ENCODE measurements at regions not wholly inside any gene's neighbourhood (a gene's known extent, or its start where the extent isn't known, plus 50 kb on each side); places are given as distances from the start of the nearest gene placed in this dataset.
"Not testable (repeated sequence)": the region's sequence is repeated elsewhere in the genome, so short reads cannot be mapped to it uniquely, and the experiment has no call there.

DNA sequence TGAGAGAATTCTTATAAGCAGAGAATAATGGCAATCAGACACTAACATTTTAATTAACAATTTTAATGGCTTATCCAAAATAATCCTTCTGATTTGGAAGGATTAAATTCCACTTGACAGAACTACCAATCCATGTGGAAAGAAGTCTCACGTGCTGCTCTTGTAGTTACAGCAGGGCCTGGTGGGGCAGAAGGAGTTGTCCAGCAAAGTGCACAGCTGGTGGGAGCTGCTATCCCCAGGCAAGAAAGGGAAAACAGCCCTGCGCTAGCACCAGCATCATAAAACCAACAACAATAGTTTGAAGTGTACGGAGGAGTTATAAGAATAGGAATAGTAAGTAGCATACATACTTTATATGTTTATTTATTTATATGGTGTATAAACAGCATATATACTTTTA, 127.4 kb upstream of the TRIM2 start:
- no peak for FAIRE-seq

DNA sequence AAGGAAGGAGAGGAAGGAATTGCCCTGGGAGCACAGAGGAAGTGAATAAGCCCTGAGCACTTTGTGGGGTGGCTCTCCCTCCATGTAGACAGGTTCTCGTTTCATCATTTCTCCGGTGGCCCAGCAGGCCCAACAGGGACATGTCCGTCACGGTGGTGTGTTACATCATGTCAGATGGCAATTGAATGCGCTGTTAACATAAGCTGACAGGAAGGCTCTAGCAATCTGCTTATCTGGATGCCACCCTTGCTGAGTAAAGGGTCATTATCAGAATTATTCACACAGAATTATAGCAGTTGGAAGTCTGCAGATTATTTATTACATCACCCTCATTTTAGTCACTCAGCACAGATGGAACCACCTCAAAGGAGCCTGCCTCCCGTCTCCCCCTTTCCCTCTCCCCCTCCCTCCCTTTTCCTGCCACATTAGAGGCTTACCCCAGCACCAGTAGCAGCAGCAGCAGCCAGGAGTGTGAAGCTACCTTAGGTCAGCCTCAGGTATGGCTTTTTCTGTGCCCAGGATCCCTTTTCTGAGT, 124.3 kb upstream of the TRIM2 start:
- FAIRE-seq = no peak

DNA sequence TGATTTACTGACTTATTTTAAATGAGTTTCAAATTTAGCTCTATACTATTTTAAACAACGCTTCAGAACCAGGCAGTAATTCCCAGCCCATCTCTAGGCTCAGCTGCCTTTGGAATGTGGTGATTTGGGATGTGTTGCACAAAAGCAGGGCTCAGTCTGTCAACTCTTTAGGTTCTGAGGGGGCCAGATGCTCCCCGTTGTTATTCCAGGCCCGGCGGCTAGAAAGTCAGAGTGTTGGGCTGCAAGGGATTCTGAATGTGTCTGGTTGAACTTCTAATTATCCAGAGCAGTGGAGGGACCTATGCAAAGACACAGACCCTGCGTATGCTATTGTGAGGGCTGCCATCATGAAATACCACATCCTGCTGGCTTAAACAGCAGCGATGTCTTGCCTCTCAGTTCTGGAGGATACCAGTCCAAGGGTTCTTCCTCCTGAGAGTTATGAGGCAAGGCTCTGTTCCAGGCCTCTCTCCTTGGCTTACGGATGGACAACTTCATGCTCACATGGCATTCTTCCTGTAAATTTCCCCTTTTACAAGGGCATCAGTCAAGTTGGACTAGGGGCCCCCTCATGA, 123.2 kb upstream of the TRIM2 start:
- FAIRE-seq = no peak

DNA sequence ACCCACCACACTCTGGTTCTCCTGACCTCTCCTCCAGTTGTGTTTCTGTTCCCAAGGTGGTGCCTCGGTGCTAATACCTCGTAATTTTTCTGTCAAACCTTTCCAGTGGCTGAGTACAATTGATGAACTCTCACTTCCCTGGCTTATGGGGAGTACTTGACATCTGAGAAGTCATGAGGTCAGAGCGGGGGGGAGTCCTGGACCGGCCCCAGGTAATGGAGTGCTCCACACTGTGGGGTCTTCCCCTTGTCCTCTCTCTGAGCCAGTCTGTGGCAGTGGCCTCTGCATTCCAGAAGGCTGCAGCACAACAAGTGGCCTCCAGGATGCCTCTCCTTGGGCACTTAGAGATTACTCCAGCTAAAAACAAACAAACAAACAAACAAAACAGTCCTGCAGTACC, 122.5 kb upstream of the TRIM2 start:
- FAIRE-seq = no peak

DNA sequence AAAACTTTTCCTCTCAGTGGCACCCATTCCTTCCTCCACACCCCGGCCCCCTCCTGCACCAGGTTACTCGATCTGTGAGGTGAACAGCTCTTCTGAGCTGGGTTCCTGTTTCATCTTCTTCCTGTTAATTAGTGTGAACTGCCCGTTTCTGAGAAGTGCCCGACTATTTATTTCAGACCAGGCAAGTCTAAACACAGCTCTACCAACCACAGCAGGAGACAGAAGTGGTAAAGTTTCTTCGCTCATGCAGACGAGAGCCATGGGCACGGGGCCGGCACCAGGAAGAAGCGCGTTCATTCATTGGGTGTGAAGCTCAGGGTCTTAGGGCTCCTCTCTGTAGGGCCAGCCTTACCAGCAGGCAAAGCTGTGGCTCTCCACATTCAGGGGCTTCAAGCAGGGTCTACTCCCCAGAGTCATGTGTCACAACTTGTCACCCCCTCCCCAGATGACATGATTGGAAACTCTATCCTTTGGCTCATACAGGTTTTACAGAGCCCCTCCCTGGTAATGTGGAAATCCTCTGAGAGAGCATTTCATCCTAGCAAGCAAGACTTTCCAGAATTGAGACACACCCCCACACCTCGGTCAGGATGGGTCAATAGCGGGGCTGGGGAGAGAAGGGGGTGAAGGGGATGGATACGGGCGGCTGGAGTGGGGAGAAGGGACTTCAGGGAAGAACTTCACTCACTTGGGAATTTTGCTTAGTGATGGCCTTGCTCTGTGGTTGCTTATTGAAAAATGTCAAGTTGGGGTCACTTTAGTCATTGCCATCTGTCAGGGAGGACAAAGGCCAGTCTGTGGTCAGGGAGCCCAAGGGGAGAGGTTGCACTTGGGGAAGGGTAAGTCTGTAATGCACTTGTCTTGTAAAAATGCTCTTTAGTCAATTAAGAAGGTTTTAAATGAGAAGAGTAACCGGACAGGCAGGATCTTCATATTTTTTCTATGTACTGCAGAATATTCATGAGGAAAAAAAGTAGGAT, 121.6 kb upstream of the TRIM2 start:
- no peak for FAIRE-seq

DNA sequence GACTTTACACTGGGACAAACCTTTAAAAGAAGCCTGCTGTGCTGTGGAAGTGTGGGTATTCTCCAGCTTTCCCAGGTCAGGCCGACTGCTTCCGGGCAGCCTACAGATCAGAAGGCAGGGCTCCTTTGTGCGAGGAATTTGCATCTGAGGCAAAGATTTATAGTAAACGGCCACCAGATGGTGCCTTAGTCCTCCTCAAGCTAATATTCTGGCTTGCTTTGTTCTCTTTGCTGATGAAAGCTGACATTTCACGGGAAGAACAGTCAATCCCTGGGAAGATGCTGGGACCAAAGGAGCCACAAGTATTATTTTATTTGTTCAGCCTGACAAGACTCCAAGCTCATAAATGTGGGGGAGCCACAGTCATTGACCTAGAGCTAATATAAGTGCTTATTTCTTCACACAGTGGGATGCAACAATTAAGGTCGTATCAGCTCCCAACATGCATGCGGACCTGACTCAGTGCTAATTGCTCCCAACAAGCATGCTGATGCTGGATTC, 120.7 kb upstream of the TRIM2 start:
- FAIRE-seq = peak; percentile 93

DNA sequence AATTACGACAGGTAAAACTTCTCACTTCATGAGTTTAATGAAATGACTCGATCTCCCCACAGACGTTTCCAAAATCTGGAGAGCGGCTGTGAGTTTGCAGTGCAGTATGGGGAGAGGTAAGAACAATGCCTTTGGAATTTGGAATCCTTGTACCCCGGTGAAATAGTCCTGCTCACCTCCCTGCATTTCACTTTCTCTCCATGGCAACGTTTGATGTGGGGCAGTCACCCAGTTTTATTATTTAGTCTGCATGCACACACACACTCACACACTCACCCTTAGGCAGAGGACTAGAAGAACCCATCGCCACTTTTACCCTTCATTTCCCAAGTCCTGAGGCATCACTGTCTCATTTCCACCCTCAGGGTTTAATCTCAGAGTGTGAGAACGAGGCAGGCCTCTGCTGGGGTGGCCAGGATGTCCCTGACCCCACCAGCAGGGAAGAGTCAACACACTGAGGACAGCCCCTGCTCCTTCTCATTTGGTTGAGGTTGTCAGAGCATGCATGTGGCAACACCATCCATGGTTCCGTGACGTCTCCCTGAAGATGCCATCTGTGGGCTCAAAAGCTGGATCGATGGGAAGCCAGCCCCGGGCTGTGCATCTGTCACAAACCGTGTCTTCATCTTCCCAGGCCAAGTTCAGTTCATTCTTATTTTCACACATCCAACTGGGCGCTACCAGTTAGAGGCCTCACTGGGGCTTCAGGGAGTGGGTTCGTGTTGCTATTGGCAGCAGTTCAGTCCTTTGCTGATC, 119.8 kb upstream of the TRIM2 start:
- no peak for FAIRE-seq

DNA sequence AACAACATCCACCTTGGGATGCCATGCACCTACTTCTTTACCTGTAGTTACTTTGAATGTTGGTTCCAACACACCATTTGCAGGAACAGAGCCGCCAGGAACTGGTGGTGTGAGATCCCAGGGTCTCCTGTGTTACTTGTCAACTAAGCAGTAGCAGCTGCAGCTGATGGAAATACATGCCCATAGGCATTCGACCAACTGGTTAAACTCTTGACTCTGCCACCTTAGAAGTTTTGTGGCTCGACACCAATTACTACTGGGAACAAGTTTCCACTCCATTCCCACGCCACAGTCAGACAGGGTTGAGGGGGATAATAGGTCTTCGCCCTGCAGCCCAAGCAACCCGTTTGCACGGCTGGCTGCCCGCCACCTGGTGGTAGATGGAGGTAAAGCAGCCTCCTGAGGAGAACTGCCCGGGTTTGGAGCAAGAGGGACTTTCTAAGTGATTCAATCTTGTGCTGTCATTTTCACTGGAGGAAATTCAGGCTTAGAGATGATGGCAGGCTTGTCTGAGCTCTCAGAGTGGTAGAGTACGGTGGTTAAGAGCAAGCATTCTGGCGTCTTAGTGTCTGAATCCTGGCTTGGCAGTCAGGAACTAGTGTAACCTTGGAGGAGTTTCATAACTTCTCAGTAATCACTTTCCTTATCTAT, 119.1 kb upstream of the TRIM2 start:
- FAIRE-seq = no peak

DNA sequence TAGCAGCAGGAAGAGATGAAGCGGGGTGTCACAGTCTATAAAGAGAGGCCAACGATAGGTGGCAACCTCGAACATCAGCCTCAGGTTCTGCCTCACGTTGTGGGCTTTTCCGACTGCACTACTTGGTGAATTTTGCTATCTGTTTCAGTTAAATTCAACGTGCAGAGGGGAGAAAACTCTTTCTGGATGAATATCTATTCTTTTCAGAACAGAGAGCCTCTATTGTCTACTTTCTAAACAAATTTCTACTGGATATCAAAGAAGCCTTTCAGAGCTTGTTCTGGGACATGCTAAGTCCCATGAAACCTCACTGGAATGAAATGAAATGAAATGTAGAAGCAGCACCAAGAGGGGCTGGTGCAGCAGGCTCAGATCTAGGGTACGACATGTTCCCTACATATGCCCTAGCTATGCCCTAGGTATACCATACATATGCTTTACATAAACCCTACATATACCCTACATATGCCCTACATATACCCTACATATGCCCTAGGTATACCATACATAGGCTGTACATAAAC, 116.5 kb upstream of the TRIM2 start:
- FAIRE-seq = no peak

DNA sequence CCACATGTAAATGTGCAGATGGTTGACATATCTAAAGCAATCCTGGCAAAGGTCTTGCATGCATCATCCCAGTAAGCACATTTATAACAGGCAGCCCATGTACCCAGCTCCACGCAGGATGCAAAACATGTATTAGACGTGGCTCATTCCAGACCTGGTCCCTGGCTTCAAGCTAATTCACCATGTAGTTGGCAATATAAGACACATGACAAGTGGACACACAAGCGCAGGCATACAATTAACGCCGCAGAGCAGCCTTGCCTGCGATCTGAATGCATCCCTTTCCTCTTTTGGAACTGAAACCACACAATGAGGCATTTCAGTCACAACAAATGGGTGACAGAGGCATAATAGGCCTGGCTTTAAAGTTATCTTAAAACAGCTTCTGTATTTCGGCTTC, 114.5 kb upstream of the TRIM2 start:
- FAIRE-seq = no peak

DNA sequence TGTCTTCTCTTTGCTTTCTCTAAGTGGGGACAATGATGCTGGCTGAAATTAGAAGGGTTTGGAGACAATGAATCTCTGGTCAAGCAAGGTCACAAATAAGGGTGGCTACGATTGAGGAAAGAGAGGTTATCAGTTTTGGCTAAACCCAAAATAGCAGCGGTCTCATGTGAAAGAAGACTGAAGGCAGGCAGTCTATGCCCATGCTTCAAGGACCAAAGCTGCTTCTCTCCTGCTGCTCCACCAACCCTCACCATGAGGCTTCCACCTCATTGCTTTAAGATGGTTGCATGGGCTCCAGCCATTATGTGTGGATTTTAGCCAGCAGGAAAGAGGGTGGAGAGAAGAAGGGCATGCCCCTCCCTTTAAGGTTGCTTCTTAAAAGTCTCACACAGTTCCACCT, 114.1 kb upstream of the TRIM2 start:
- no peak for FAIRE-seq

DNA sequence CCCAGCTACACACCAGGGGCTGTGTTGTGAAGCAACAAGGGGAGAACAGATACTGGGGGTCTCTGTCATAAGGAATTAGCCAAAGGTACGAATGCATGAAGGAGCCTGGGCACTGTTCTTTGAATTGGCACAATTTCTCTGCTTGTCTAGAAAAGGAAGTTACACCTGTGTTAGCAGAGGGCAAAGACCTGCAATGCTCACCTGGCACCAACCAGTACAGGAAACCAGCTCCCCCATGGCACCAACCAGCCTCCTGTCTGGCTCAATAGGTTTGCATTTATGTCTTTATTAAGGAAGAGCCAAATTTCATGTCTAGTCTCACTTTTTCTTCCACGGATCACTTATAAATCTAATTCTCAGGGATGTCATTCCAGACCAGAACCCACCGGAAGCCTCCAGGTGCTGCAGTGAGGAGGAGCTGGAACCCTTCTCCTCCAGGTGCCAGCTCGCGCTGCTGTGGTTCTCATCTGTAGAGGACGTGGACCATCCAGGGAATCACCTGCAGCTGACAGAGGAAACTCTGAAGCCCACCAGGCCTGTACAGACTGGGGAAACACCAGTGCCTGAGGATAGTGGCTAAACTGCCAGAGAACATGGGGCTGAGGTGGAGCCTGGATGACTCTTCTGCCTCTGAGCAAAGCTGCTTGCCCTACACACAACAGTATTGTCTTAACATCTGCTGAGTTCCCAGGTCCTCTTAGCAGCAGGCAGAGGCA, 113.4 kb upstream of the TRIM2 start:
- no peak for FAIRE-seq

DNA sequence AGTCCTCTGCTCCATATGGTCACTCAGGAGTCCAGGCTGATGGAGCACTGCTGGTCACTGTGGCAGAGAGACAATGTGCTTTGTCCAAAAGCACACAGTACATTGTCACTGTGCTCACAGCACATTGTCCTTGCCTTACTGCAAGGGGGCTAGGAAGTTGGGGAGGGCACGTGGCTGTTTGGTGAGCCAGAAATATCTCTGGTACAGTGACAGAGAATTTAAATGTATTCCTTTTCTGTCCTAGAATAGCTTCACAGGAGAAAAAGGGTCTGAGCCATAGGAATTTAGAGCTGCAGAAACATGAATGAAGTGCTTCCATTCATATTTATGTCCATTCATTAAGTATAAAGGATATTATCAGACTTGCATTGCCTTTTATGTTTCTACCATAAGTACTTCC, 110.8 kb upstream of the TRIM2 start:
- FAIRE-seq = no peak

DNA sequence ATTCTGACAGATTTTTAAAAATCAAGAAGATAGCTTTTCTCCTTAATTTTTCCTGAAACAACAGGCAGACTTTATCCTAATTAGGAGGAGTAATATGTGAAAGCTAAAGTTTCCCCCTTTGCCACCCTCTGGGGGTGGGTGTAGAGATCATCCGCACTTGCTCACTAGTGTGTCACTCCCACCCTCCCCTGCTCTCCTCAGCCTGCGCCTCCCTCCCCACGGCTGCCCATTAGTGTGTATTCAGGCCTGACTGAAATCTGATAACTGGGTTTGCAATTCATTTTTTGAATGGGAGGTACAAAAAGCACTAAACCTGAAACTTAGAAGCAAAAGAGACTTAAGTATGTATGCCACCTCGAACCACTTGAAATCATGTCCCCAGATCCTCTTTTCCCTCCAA, 110.4 kb upstream of the TRIM2 start:
- FAIRE-seq = no peak

DNA sequence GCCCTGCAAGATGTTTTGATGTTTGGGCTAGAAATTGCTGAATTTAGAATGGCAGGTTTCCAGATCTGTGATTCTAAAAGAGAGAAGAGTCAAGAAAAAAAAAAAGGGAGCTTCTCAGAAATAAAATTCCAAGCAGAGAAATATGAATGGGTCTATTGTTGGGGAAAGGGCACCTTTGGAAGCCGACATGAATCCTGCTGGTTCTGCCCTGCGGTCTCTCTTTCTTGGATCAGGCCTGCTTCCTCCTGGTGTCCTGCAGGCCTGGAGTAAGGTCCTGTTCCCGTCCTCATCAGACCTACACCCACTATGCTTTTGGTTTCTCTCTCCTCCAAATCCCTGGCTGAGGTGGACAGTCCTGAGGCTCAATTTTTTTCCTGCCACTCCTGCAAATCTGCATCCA, 109.8 kb upstream of the TRIM2 start:
- no peak for FAIRE-seq

DNA sequence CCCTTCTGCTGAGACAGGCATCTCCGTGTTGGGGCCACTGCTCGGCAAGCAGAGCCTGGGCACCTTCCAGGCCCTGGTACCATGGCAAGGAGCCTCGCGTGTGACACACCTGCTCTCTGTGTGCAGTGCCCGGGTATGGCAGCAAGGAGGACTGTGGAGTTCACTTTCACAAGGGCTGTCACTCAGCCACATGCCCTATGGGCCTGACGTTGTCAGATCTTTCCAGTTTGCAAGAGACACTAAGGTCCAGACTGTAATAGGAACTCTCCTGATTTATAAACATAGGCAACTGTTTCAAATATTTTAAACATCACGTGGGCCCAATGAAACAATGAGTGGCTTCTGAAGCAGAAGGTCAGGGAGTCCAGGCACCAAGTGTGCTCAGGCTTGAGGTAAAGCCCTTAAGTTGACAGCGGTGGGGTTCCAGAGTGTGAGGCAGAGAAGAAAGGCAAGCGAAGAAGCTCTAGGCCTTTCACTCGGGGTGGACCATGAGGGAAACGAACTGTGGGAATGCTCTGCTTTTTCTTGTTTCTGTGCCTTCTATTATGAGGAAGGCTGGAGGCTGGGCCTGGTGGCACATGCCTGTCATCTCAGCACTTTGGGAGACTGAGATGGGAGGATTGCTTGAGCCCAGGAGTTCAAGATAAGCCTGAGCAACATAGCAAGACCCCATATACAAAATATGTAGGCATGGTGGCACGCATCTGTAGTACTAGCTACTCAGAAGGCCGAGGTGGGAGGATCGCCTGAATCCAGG, 108.6 kb upstream of the TRIM2 start:
- FAIRE-seq = no peak

DNA sequence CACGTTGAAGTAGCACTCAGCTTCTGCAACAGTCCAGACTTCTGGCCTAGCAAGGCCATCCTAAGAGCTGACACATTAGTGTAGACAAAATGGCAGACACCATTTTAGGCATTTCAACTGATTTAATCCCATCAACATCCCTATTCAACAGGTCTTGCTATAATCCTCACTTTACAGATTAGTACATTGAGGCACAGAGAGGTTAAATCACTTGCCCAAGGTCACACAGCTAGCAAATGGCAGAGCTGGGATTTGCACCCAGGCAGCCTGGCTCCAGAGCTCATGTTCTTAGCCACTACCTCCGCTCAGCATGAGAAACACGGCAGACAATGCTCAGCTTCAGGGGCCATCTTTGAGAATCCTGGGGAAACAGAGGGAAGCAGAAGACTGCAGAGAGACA, 107.9 kb upstream of the TRIM2 start:
- no peak for FAIRE-seq

DNA sequence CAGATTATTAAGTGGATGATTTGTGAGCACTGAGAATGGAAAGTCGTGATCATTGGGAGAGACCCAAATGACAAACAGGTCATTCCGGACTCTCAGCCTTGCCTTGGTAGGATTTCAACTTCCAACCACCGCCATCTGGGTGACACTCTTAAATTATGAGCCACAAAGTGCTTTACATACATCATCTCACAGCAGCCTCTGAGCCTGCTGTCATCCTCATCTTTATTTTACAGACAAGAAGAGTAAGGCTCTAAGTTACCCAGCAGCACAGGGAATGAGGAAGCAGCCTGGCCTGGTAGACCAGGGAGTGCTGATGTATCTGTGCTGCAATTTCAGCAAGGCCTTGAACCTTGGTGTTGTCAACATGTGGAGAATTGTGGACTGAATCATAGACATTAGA, 105.8 kb upstream of the TRIM2 start:
- no peak for FAIRE-seq

DNA sequence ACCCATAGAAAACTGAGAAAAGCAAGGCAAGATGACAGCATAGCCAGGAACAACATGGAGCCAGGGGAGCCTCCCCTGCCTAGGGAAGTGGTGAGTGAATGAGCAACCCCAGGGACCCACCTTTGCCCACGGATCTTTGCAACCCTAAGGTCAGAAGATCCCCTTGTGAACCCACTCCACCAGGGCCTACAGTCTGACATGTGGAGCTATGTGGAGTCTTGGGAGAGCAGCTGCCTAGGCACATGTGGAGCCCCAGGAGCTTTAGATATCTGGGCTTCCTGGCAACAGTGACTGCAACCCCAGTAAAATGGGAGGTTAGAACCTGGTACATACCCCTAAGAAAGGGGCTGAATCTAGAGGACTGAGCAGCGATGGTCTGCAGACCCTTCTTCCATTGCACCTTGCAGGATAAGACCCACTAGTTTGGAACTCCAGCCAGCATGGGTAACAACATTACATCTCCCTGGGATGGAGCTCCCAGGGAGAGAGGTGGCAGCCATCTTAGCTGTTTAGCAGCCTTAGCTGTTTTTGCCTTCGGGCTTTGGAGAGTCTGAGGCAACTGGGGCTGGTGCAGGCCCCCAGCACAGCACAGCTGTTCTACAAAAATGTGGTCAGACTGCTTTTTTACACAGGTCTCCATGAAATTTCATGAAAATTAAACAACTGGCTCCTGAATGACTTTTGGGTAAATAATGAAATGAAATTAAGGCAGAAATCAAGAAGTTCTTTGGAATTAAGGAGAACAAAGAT, 104.7 kb upstream of the TRIM2 start:
- no peak for FAIRE-seq

DNA sequence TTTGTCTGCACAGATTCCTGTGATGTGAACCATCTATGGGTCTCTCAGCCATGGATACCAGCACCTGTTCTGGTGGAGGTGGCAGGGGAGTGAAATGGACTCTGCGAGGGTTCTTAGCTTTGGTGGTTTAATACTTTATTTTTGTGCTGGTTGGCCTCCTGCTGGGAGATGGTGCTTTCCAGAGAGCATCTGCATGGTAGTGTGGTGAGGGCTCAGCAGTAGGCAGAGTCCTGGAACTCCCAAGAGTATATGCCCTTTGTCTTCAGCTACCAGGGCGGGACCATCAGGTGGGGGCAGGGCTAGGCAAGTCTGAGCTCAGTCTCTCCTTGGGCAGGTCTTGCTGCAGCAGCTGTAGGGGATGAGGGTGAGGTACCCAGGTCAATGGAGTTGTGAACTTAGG, 97.5 kb upstream of the TRIM2 start:
- not testable (repeated sequence) for FAIRE-seq
